Breast epithelium (tissue), 4 donors: ENCODE measurements at regions not wholly inside any gene's neighbourhood (a gene's known extent, or its start where the extent isn't known, plus 50 kb on each side); places are given as distances from the start of the nearest gene placed in this dataset.

Experiments
- DNase-seq, 2 donors: peaks; one replicate each; pipeline ENCODE4 v3.0.0-alpha.2; 2019; ENCODE audit warnings: low spot score in 2 of 2
- H3K27ac ChIP-seq, 2 donors: fragments of 200-600 bp; sonication (generic) in 1 of 2; one replicate each; pipeline ENCODE4 v1.5.1; 2016 to 2019; ENCODE audit warnings: mild to moderate bottlenecking in 1 of 2
- H3K27me3 ChIP-seq, 2 donors: fragments of 200-600 bp; sonication (generic) in 1 of 2; one replicate each; pipeline versions ENCODE4 v1.5.1 to v1.6.0; 2017 to 2019; ENCODE audit warnings: control low read depth in 1 of 2, mild to moderate bottlenecking in 1 of 2
- H3K36me3 ChIP-seq: fragments of 200-600 bp; one replicate; pipeline ENCODE4 v1.5.1; 2019
- H3K4me1 ChIP-seq, 2 donors: fragments of 200-600 bp; sonication (generic); one replicate each; pipeline ENCODE4 v1.5.1; 2016 to 2019; ENCODE audit warnings: control low read depth in 1 of 2
- H3K4me3 ChIP-seq, 3 donors: fragments of 200-600 bp; sonication (generic); 1 replicate in 2 of 3; 2 replicates in 1 of 3; pipeline ENCODE4 v1.5.1; 2016 to 2019; ENCODE audit warnings: mild to moderate bottlenecking in 3 of 3, moderate library complexity in 2 of 3
- H3K9me3 ChIP-seq, 2 donors: fragments of 200-600 bp; sonication (generic) in 1 of 2; one replicate each; pipeline ENCODE4 v1.5.1; 2016 to 2019; ENCODE audit warnings: control low read depth in 1 of 2
- POLR2A ChIP-seq: fragments of 450-650 bp; IDR thresholded peaks from one replicate; pipeline ENCODE4 v1.6.1; 2016; ENCODE audit warnings: antibody characterized with exemption, mild to moderate bottlenecking, moderate library complexity
- POLR2AphosphoS5 ChIP-seq, 3 donors: sonication (generic); formaldehyde crosslinking; IDR thresholded peaks; one replicate each; pipeline ENCODE4 v1.6.1; 2017; ENCODE audit warnings: antibody characterized with exemption in 3 of 3
- intact Hi-C: fragments of 100-400 bp; cut with DNase I; formaldehyde crosslinking; loops from one replicate; pipeline ENCODE4 v1.15.1; 2023; ENCODE audit warnings: low total_unique reads
- TF ChIP-seq, protein P1 (sequence below), 3 donors: fragments of 450-650 bp; IDR thresholded peaks; one replicate each; pipeline ENCODE4 v1.5.1; 2016 to 2017; ENCODE audit warnings: antibody characterized with exemption in 3 of 3, mild to moderate bottlenecking in 3 of 3, moderate library complexity in 3 of 3

DNA sequence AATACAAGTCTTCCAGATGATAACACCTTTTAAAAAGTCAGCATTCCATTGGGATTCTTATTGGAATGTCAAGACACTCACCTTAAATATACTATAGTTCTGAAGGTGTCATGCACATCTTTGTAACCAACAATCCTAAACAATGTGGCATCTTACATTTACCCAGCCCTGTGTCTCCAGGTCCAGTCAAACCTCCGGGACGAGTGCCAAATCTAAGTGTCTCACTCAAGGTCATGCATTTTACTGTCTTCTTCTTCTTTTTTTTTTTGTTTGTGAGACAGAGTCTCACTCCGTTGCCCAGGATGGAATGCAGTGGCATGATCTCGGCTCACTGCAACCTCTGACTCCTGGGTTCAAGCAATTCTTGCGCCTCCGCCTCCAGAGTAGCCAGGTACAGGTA, 206.9 kb upstream of the FAM98A start:
- Histone ChIP-seq H3K9me3 (no peaks in the 10 kb centered on the region), H3K27me3 (no peaks in the 10 kb centered on the region), H3K27ac (no peak overlapping the region), H3K4me3 (no peak overlapping the region), H3K36me3 (no peaks in the 10 kb centered on the region), H3K4me1 (no peaks in the 10 kb centered on the region)
- intact Hi-C loops = no loop called here
- no peak for DNase-seq
- no peak for TF ChIP-seq POLR2AphosphoS5 (IDR thresholded peaks at IDR 0.05)

DNA sequence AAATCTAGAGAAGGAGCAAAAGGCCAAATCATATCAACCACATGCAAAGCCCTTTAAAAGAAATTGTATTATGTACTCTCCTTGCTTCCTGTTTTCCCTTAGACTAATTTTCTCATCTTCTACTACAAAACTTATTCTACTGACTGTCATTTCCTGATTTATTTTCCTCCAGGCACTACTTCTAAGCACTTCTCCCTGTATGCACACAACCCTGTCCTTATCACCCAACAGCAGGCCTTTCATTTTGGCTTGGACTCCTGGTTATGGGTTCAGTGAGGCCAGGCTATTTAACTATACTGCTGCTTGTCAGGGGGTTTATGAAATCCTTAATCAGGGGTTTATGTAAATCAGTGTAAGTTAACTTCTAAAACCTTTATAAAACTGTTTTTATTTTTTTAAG, 205.1 kb upstream of the FAM98A start:
- Histone ChIP-seq H3K27ac (no peak overlapping the region), H3K27me3 (no peaks in the 10 kb centered on the region), H3K4me1 (no peaks in the 10 kb centered on the region), H3K9me3 (no peaks in the 10 kb centered on the region), H3K36me3 (no peaks in the 10 kb centered on the region), H3K4me3 (no peak overlapping the region)
- DNase-seq = no peak
- no peak for TF ChIP-seq POLR2AphosphoS5 (IDR thresholded peaks at IDR 0.05)
- TF ChIP-seq, protein P1, sequence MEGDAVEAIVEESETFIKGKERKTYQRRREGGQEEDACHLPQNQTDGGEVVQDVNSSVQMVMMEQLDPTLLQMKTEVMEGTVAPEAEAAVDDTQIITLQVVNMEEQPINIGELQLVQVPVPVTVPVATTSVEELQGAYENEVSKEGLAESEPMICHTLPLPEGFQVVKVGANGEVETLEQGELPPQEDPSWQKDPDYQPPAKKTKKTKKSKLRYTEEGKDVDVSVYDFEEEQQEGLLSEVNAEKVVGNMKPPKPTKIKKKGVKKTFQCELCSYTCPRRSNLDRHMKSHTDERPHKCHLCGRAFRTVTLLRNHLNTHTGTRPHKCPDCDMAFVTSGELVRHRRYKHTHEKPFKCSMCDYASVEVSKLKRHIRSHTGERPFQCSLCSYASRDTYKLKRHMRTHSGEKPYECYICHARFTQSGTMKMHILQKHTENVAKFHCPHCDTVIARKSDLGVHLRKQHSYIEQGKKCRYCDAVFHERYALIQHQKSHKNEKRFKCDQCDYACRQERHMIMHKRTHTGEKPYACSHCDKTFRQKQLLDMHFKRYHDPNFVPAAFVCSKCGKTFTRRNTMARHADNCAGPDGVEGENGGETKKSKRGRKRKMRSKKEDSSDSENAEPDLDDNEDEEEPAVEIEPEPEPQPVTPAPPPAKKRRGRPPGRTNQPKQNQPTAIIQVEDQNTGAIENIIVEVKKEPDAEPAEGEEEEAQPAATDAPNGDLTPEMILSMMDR (IDR thresholded peaks at IDR 0.05) = no peak
- no peak for TF ChIP-seq POLR2A
- intact Hi-C loops = no loop called here

DNA sequence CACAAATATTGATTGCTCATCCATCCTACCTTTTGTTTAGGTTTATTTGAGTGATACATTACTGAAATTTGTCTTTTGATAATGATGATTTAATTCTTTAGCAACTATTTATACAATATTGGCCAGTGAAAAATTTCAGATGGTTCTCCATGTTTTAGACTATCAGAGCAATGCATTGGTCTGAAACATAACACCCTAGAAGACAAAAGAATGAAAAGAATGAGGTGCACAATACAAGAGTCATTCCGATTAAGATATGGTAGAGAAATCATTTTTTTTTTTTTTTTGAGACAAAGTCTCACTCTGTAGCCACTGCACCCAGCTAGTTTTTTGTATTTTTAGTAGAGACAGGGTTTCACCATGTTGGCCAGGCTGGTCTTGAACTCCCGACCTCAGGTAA, 197.4 kb upstream of the FAM98A start:
- DNase-seq = no peak
- H3K4me1 ChIP-seq = no peaks in the 10 kb centered on the region
- H3K9me3 ChIP-seq = no peaks in the 10 kb centered on the region
- H3K4me3 ChIP-seq = no peak overlapping the region
- intact Hi-C loops = no loop called here
- TF ChIP-seq, protein P1 (IDR thresholded peaks at IDR 0.05) = no peak
- TF ChIP-seq POLR2A (no peak), POLR2AphosphoS5 (IDR thresholded peaks at IDR 0.05) (no peak)
- no peaks in the 10 kb centered on the region for H3K36me3 ChIP-seq
- H3K27me3 ChIP-seq = no peaks in the 10 kb centered on the region
- H3K27ac ChIP-seq = no peak overlapping the region

DNA sequence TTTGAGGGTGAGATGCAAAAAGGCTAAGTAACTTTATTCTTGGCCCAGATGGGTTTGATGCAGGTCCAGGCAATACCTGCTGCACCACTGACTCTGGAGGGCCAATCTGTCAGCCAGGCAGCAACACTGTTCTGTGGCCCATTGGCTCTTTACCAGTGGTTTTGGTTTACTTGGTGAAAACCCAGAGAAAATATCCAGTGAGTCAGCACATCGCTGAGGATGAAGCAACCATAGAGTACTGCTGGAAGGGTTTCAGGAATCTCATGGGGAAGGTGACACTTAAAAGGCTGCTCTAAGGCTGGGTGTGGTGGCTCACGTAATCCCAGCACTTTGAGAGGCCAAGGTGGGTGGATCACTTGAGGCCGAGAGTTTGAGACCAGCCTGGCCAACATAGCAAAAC, 192.5 kb upstream of the FAM98A start:
- DNase-seq = no peak
- no peaks in the 10 kb centered on the region for H3K36me3 ChIP-seq
- intact Hi-C loops = no loop called here
- H3K4me1 ChIP-seq = no peaks in the 10 kb centered on the region
- H3K4me3 ChIP-seq = no peak overlapping the region
- H3K27me3 ChIP-seq = no peaks in the 10 kb centered on the region
- TF ChIP-seq, protein P1 (IDR thresholded peaks at IDR 0.05) = no peak
- TF ChIP-seq POLR2A (no peak), POLR2AphosphoS5 (IDR thresholded peaks at IDR 0.05) (no peak)
- H3K9me3 ChIP-seq = no peaks in the 10 kb centered on the region
- H3K27ac ChIP-seq = no peak overlapping the region

DNA sequence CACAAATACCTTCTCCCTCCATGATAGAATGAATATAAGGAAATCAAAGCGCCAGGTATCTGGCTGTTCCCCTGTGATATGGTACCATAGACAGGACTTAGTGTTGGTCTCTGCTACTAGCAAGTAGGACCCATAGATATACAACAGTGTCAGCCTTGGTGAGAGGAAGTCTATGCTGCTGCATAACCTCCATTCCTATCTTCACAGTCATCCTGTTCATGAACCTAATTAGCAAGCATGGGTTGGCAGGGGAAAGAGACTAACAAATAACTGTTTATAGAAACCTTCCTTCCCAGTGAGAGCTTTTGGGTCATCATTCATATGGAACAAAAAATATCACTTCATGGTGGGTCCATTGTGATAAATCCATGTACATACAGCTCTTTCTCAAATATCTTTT, 188.9 kb upstream of the FAM98A start:
- H3K9me3 ChIP-seq = no peaks in the 10 kb centered on the region
- no peak for DNase-seq
- H3K36me3 ChIP-seq = no peaks in the 10 kb centered on the region
- H3K4me3 ChIP-seq = no peak overlapping the region
- no peaks in the 10 kb centered on the region for H3K27me3 ChIP-seq
- TF ChIP-seq POLR2AphosphoS5 (IDR thresholded peaks at IDR 0.05) = no peak
- TF ChIP-seq POLR2A = no peak
- TF ChIP-seq, protein P1 (IDR thresholded peaks at IDR 0.05) = no peak
- no peaks in the 10 kb centered on the region for H3K4me1 ChIP-seq
- no peak overlapping the region for H3K27ac ChIP-seq
- intact Hi-C loops = no loop called here

DNA sequence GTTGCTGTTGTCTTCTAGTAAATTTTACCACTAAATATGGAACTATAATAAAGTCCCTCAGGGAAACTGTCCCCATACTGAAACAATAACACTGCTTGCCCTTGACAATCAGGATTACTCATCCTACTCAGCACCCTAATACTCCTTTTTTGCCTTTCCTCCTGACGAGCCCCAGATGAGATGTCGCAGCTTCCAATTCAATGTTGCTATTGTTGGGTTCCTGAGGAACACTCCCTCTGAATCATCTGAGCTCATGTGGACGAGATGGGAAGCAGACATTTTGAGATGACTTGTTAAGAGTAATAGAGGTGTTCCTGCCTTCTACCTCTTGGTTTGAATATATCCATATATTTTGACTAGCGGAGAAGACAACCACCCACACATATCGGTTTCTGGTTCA, 187.8 kb upstream of the FAM98A start:
- no peaks in the 10 kb centered on the region for H3K9me3 ChIP-seq
- no peaks in the 10 kb centered on the region for H3K4me1 ChIP-seq
- no peaks in the 10 kb centered on the region for H3K36me3 ChIP-seq
- H3K4me3 ChIP-seq = no peak overlapping the region
- H3K27ac ChIP-seq = no peak overlapping the region
- no peak for DNase-seq
- H3K27me3 ChIP-seq = no peaks in the 10 kb centered on the region
- TF ChIP-seq POLR2A = no peak
- TF ChIP-seq POLR2AphosphoS5 (IDR thresholded peaks at IDR 0.05) = no peak
- TF ChIP-seq, protein P1 (IDR thresholded peaks at IDR 0.05) = no peak
- intact Hi-C loops = no loop called here
